ENCODE measurements at regions not wholly inside any gene's neighbourhood (a gene's known extent, or its start where the extent isn't known, plus 50 kb on each side); places are given as distances from the start of the nearest gene placed in this dataset.

DNA sequence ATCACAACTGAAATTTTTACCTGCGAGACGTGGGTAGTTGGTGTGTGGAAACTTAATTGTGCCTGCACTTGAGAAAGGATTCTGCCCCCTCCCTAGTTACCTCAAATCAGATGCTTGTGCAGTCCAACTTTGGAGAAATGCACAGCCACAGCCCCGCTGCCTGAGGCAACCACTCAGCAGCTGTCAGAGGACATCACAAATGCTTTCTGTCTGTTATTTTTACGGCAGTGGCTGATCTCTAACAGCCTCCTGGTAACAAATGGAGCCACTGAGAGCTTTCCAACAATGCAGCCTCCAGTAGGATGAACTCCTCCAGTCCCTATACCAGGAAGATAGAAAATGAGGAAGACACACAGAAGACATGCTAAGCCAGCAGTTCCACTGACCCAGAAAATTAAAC is 712.2 kb upstream of the GHITM start:
- no peaks in the 10 kb centered on the region for H3K9me3 ChIP-seq (ENCODE audit: control insufficient read depth, low read length)
- TF ChIP-seq, protein P1, sequence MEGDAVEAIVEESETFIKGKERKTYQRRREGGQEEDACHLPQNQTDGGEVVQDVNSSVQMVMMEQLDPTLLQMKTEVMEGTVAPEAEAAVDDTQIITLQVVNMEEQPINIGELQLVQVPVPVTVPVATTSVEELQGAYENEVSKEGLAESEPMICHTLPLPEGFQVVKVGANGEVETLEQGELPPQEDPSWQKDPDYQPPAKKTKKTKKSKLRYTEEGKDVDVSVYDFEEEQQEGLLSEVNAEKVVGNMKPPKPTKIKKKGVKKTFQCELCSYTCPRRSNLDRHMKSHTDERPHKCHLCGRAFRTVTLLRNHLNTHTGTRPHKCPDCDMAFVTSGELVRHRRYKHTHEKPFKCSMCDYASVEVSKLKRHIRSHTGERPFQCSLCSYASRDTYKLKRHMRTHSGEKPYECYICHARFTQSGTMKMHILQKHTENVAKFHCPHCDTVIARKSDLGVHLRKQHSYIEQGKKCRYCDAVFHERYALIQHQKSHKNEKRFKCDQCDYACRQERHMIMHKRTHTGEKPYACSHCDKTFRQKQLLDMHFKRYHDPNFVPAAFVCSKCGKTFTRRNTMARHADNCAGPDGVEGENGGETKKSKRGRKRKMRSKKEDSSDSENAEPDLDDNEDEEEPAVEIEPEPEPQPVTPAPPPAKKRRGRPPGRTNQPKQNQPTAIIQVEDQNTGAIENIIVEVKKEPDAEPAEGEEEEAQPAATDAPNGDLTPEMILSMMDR (IDR thresholded peaks at IDR 0.05), result no peak
- no peak overlapping the region for H3K9ac ChIP-seq
- H3K4me1 ChIP-seq, result no peaks in the 10 kb centered on the region
- no peak overlapping the region for H3K27ac ChIP-seq
- H2AFZ ChIP-seq, result no peak overlapping the region
- H3K79me2 ChIP-seq, result no peaks in the 10 kb centered on the region
- H3K4me3 ChIP-seq (ENCODE audit: low read depth, low read length), result no peak overlapping the region
- H3K27me3 ChIP-seq (ENCODE audit: control insufficient read depth, insufficient read depth, low read length), result no peaks in the 10 kb centered on the region
- no peaks in the 10 kb centered on the region for H3K36me3 ChIP-seq (ENCODE audit: control insufficient read depth, insufficient read depth, low read length)
- H3K4me2 ChIP-seq (ENCODE audit: low read length), result no peak overlapping the region

DNA sequence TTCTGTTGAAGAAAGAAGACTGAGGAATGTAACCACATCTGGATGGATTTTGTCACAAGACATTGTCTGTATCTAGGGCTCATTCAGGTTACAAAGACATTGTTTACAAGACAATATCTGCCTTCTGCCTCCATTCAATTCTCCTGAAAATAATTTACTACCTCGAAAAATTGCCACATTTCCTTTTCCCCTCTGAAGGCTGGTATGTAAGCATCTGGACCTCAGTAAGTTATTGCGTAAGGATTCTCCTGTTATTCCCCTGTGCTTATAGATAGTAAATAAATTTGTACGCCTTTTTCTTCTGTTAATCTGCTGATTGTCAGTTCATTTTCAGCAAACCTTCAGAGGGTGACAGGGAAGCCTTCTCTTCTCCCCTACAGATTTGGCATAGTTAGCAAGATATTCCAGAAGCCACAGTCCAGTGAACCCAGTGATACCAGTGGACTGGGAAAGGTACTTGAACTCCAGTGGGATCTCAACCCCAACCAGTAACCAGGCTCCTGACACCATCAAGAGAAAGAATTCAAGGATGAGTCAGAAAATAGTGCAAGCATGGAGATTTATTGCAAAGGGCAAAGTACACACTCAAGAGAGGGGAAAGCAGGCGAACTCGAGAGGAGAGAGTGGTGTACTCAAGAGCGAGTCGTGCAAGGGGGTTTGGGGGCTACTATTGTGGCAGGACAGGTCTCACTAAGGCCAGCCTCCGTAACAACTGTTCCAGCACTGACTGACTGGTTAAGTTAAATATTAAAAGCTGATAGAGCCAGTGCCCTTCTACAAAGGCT is 706.9 kb upstream of the GHITM start:
- Histone ChIP-seq H3K36me3 (ENCODE audit: control insufficient read depth, insufficient read depth, low read length) (no peaks in the 10 kb centered on the region), H3K27me3 (ENCODE audit: control insufficient read depth, insufficient read depth, low read length) (no peaks in the 10 kb centered on the region), H3K4me3 (ENCODE audit: low read depth, low read length) (no peak overlapping the region), H3K4me1 (no peaks in the 10 kb centered on the region), H3K79me2 (no peaks in the 10 kb centered on the region), H3K4me2 (ENCODE audit: low read length) (no peak overlapping the region), H3K9ac (no peak overlapping the region), H2AFZ (no peak overlapping the region), H3K27ac (no peak overlapping the region), H3K9me3 (ENCODE audit: control insufficient read depth, low read length) (no peaks in the 10 kb centered on the region)
- TF ChIP-seq, protein P1 (IDR thresholded peaks at IDR 0.05), result no peak

DNA sequence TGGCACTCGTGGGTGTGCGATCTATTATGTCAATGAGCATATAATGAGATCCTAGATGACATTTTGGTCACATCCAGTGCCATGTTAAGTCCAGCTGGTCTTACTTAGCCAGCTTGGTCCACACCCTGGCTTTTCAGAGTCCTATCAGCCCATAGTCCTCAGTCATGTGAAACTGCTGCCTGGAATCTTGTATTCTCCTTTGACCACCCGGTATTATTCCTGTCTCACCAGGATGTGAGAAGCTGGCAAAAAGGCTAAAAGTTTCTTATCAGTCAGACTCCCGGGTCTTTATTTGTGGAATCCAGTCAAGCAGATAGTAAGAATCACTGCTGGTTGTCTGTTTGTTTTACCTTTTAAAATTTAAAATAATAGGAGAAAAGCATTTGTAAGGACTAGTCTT is 705.6 kb upstream of the GHITM start:
- Histone ChIP-seq H3K4me3 (ENCODE audit: low read depth, low read length) (no peak overlapping the region), H3K4me2 (ENCODE audit: low read length) (no peak overlapping the region), H3K27me3 (ENCODE audit: control insufficient read depth, insufficient read depth, low read length) (no peaks in the 10 kb centered on the region), H3K79me2 (no peaks in the 10 kb centered on the region), H3K9ac (no peak overlapping the region), H2AFZ (no peak overlapping the region), H3K36me3 (ENCODE audit: control insufficient read depth, insufficient read depth, low read length) (no peaks in the 10 kb centered on the region), H3K27ac (no peak overlapping the region), H3K4me1 (no peaks in the 10 kb centered on the region), H3K9me3 (ENCODE audit: control insufficient read depth, low read length) (no peaks in the 10 kb centered on the region)
- TF ChIP-seq, protein P1 (IDR thresholded peaks at IDR 0.05), result no peak

DNA sequence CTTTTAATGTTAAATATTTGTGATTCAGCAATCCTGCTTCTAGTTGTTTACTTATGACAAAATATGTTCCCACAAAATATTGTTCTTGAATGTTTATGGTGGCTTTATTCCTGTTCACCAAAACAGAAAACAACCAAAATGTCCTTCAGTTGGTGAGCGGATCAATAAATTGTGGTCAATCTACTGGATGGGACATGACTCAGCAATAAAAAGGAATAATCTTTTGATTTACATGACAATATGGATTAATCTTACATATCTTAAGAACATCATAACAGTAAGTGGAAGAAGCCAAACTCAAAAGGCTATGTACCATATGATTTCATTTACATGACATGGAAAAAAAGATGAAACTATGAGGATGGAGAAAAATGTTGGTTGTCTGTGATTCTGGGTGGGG is 691.3 kb upstream of the GHITM start:
- Histone ChIP-seq H3K9me3 (ENCODE audit: control insufficient read depth, low read length) (no peaks in the 10 kb centered on the region), H3K27me3 (ENCODE audit: control insufficient read depth, insufficient read depth, low read length) (no peaks in the 10 kb centered on the region), H3K9ac (no peak overlapping the region), H2AFZ (no peak overlapping the region), H3K36me3 (ENCODE audit: control insufficient read depth, insufficient read depth, low read length) (no peaks in the 10 kb centered on the region), H3K4me2 (ENCODE audit: low read length) (no peak overlapping the region), H3K27ac (no peak overlapping the region), H3K4me1 (no peaks in the 10 kb centered on the region), H3K79me2 (no peaks in the 10 kb centered on the region), H3K4me3 (ENCODE audit: low read depth, low read length) (no peak overlapping the region)
- TF ChIP-seq, protein P1 (IDR thresholded peaks at IDR 0.05), result no peak

DNA sequence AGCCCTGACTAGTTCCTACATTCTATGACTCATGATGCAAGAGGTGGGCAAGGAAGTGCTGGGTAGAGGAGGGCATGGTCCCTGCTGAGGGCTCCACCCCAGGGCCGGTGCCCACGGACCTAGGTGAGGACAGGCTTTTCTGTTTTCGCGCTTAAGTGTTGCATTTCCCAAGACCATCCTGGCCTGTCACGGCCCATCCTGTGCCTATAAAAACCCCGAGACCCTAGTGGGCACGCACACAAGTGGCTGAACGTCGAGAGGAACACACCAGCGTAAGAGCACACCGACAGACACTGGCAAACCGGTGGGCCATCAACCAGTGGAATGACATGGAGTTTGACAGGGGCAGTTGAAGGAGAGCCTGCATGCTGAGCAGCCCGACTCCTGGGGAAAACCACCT is 680.7 kb upstream of the GHITM start:
- no peaks in the 10 kb centered on the region for H3K9me3 ChIP-seq (ENCODE audit: control insufficient read depth, low read length)
- no peaks in the 10 kb centered on the region for H3K79me2 ChIP-seq
- H3K27me3 ChIP-seq (ENCODE audit: control insufficient read depth, insufficient read depth, low read length), result no peaks in the 10 kb centered on the region
- H2AFZ ChIP-seq, result no peak overlapping the region
- H3K4me1 ChIP-seq, result no peaks in the 10 kb centered on the region
- TF ChIP-seq, protein P1 (IDR thresholded peaks at IDR 0.05), result no peak
- H3K27ac ChIP-seq, result no peak overlapping the region
- H3K4me3 ChIP-seq (ENCODE audit: low read depth, low read length), result no peak overlapping the region
- H3K9ac ChIP-seq, result no peak overlapping the region
- H3K36me3 ChIP-seq (ENCODE audit: control insufficient read depth, insufficient read depth, low read length), result no peaks in the 10 kb centered on the region
- H3K4me2 ChIP-seq (ENCODE audit: low read length), result no peak overlapping the region

Data from parathyroid adenoma (tissue), 2 donors.